Loucy (cell line): ENCODE measurements at regions not wholly inside any gene's neighbourhood (a gene's known extent, or its start where the extent isn't known, plus 50 kb on each side); places are given as distances from the start of the nearest gene placed in this dataset.

ENCODE experiments used
- EZH2phosphoT487 ChIP-seq: fragments of 200-600 bp; IDR thresholded peaks from 2 replicates; pipeline ENCODE4 v1.6.1; 2018; ENCODE audit warnings: antibody characterized with exemption, mild to moderate bottlenecking, moderate library complexity, borderline replicate concordance
- TF ChIP-seq, protein P1 (sequence below): fragments of 200-600 bp; sonication (generic); conservative IDR thresholded peaks from 2 replicates; pipeline ENCODE4 v1.5.1; 2014; ENCODE audit warnings: mild to moderate bottlenecking, antibody characterized with exemption, low read length

DNA sequence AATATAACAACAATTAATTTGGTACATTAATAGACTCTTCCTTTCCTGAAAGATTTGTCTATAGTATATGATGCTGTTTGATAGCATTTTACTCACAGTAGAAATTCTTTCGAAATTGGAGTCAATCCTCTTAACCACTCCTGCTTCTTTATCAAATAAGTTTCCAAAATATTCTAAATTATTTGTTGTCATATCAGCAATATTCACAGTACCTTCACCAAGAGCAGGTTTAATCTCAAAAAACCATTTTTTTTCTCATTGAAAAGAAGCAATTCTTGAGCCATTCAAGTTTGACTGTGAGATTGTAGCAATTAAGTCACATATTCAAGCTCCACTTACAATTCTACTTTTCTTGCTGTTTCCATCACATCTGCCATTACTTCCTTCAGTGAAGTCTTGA, 83.5 kb upstream of the PRR16 start:
- TF ChIP-seq, protein P1, sequence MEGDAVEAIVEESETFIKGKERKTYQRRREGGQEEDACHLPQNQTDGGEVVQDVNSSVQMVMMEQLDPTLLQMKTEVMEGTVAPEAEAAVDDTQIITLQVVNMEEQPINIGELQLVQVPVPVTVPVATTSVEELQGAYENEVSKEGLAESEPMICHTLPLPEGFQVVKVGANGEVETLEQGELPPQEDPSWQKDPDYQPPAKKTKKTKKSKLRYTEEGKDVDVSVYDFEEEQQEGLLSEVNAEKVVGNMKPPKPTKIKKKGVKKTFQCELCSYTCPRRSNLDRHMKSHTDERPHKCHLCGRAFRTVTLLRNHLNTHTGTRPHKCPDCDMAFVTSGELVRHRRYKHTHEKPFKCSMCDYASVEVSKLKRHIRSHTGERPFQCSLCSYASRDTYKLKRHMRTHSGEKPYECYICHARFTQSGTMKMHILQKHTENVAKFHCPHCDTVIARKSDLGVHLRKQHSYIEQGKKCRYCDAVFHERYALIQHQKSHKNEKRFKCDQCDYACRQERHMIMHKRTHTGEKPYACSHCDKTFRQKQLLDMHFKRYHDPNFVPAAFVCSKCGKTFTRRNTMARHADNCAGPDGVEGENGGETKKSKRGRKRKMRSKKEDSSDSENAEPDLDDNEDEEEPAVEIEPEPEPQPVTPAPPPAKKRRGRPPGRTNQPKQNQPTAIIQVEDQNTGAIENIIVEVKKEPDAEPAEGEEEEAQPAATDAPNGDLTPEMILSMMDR = no peak
- no peak for TF ChIP-seq EZH2phosphoT487
